PC-9 (cell line): ENCODE measurements at regions not wholly inside any gene's neighbourhood (a gene's known extent, or its start where the extent isn't known, plus 50 kb on each side); places are given as distances from the start of the nearest gene placed in this dataset.

Experiments
- CTCF ChIP-seq: fragments of 200-600 bp; sonication (generic); conservative IDR thresholded peaks from 2 replicates; pipeline ENCODE4 v1.6.1; 2017; ENCODE audit warnings: mixed run types, antibody characterized with exemption, mild to moderate bottlenecking, moderate library complexity
- EZH2 ChIP-seq: fragments of 200-600 bp; sonication (generic); IDR thresholded peaks from 2 replicates; pipeline ENCODE4 v1.8.0; 2017; ENCODE audit warnings: antibody characterized with exemption, low read depth

- TF ChIP-seq CTCF: no peak
- TF ChIP-seq EZH2: no peak
These were observed 423.2 kb downstream of the MN1 start for GRCh38 chr22:27378311-27378800.
